A549 (cell line): ENCODE measurements at regions not wholly inside any gene's neighbourhood (a gene's known extent, or its start where the extent isn't known, plus 50 kb on each side); places are given as distances from the start of the nearest gene placed in this dataset.
A peak's percentile ranks its signal among the peaks of the same experiment; 100 is the strongest.
"Not testable (repeated sequence)": the region's sequence is repeated elsewhere in the genome, so short reads cannot be mapped to it uniquely, and the experiment has no call there.

Source experiments
- ATAC-seq, 2 experiments: fragments of 200-7000 bp in 1 of 2; fragments of >200 bp in 1 of 2; cut with Nextera tagmentation in 1 of 2; cut with Tn5 transposase in 1 of 2; 3 replicates each; pipeline versions ENCODE4 v1.8.0 to v1.9.1; 2018 to 2020; ENCODE audit warnings: mild to moderate bottlenecking in 1 of 2, moderate library complexity in 1 of 2
- CTCF ChIA-PET: fragments of 300-600 bp; sonication (Branson Sonifier 250); formaldehyde crosslinking; extraction: SDS; loops from one replicate; lab custom pipeline; 2021; ENCODE audit warnings: antibody characterized with exemption, inconsistent platforms; lab: Yijun Ruan, JAX
- POLR2A ChIA-PET: fragments of 350-600 bp; formaldehyde crosslinking; extraction: SDS; loops from one replicate; lab custom pipeline; 2021; ENCODE audit warnings: antibody characterized with exemption, inconsistent platforms; lab: Yijun Ruan, JAX
- DNase-seq, 2 experiments: peaks; one replicate each; pipeline versions ENCODE4 v3.0.0 to v3.0.0-alpha.2; 2011 to 2016; ENCODE audit warnings: low read depth in 1 of 2, low spot score in 1 of 2
- FAIRE-seq: peaks from 2 replicates; lab custom pipeline; 2011; peaks lifted over from hg19 to GRCh38; lab: Jason Lieb, UNC
- H3K27ac ChIP-seq, 2 experiments: fragments of >200 bp; sonication (Bioruptor Twin); formaldehyde crosslinking; 3 replicates each; pipeline ENCODE4 v1.5.1; 2016 to 2017
- H3K4me1 ChIP-seq: fragments of >200 bp; sonication (Bioruptor Twin); formaldehyde crosslinking; 3 replicates; pipeline ENCODE4 v1.6.1; 2016
- H3K4me2 ChIP-seq: fragments of >200 bp; sonication (Bioruptor Twin); formaldehyde crosslinking; 3 replicates; pipeline ENCODE4 v1.6.1; 2016
- H3K4me3 ChIP-seq: fragments of >200 bp; sonication (Bioruptor Twin); formaldehyde crosslinking; 3 replicates; pipeline ENCODE4 v1.5.1; 2016
- H3K9me3 ChIP-seq: fragments of >200 bp; sonication (Bioruptor Twin); formaldehyde crosslinking; 3 replicates; pipeline ENCODE4 v1.6.1; 2016
- BHLHE40 ChIP-seq: IDR thresholded peaks from 2 replicates; pipeline ENCODE4 v1.6.1; 2012; ENCODE audit warnings: low read depth, low read length, inconsistent platforms
- CBX8 ChIP-seq: fragments of 200-600 bp; sonication (generic); IDR thresholded peaks from 2 replicates; pipeline ENCODE4 v1.6.1; 2016
- CEBPB ChIP-seq, 2 experiments: fragments of >200 bp in 1 of 2; sonication (Bioruptor Twin) in 1 of 2; formaldehyde crosslinking in 1 of 2; IDR thresholded peaks; 2 replicates each; pipeline ENCODE4 v1.6.1; 2012 to 2016
- CHD4 ChIP-seq: fragments of 200-600 bp; sonication (generic); IDR thresholded peaks from 2 replicates; pipeline ENCODE4 v1.6.1; 2016; ENCODE audit warnings: antibody characterized with exemption, mild to moderate bottlenecking, borderline replicate concordance
- EP300 ChIP-seq, 2 experiments: fragments of >200 bp; sonication (Bioruptor Twin); formaldehyde crosslinking; IDR thresholded peaks; 2 replicates in 1 of 2; 3 replicates in 1 of 2; pipeline ENCODE4 v1.6.1; 2016 to 2017
- FOSL2 ChIP-seq, 2 experiments: fragments of 450-650 bp in 1 of 2; fragments of >200 bp in 1 of 2; sonication (Bioruptor Twin) in 1 of 2; formaldehyde crosslinking; IDR thresholded peaks; 2 replicates each; pipeline versions ENCODE4 v1.5.0 to v1.6.1; 2016 to 2020; ENCODE audit warnings: mild to moderate bottlenecking in 1 of 2, moderate library complexity in 1 of 2
- JUNB ChIP-seq: fragments of >200 bp; sonication (Bioruptor Twin); formaldehyde crosslinking; IDR thresholded peaks from 2 replicates; pipeline ENCODE4 v1.6.1; 2016
- MAZ ChIP-seq: fragments of 150-350 bp; IDR thresholded peaks from 2 replicates; pipeline ENCODE4 v1.6.1; 2014; ENCODE audit warnings: antibody characterized with exemption, low read depth, low read length, borderline replicate concordance
- MYC ChIP-seq: IDR thresholded peaks from 2 replicates; pipeline ENCODE4 v1.6.1; 2012; ENCODE audit warnings: mild to moderate bottlenecking, inconsistent platforms, low read length, improper control_type of control experiment, borderline replicate concordance
- NR3C1 ChIP-seq: fragments of >200 bp; sonication (Bioruptor Twin); formaldehyde crosslinking; IDR thresholded peaks from 3 replicates; pipeline ENCODE4 v1.6.1; 2017
- POLR2A ChIP-seq: IDR thresholded peaks from 2 replicates; pipeline ENCODE4 v1.6.1; 2012; ENCODE audit warnings: mild to moderate bottlenecking, low read length
- RARB ChIP-seq: fragments of 250-450 bp; sonication (Bioruptor Pico); IDR thresholded peaks from 2 replicates; pipeline ENCODE4 v1.8.0; 2021; ENCODE audit warnings: mild to moderate bottlenecking, moderate library complexity
- RNF2 ChIP-seq: fragments of 200-600 bp; sonication (generic); IDR thresholded peaks from 2 replicates; pipeline ENCODE4 v1.6.1; 2016; ENCODE audit warnings: low read depth, mild to moderate bottlenecking, antibody characterized with exemption, moderate library complexity, borderline replicate concordance
- SMC3 ChIP-seq: fragments of >200 bp; sonication (Bioruptor Twin); formaldehyde crosslinking; IDR thresholded peaks from 3 replicates; pipeline ENCODE4 v1.6.1; 2018; ENCODE audit warnings: inconsistent platforms
- TFCP2L1 ChIP-seq: fragments of 250-450 bp; sonication (Bioruptor Pico); IDR thresholded peaks from 2 replicates; pipeline ENCODE4 v1.5.0; 2021; ENCODE audit warnings: mild to moderate bottlenecking
- TP53 ChIP-seq: fragments of 250-450 bp; sonication (Bioruptor Pico); IDR thresholded peaks from 2 replicates; pipeline ENCODE4 v1.5.0; 2021; ENCODE audit warnings: mild to moderate bottlenecking, moderate library complexity
- ZC3H11A ChIP-seq: fragments of 450-650 bp; IDR thresholded peaks from 2 replicates; pipeline ENCODE4 v1.6.1; 2014; ENCODE audit warnings: antibody characterized with exemption, mild to moderate bottlenecking
- ZFP36 ChIP-seq: fragments of 450-650 bp; IDR thresholded peaks from 2 replicates; pipeline ENCODE4 v1.6.1; 2014; ENCODE audit warnings: borderline replicate concordance; ENCODE audit not compliant: partially characterized antibody
- ZNF302 ChIP-seq: fragments of 250-450 bp; sonication (Bioruptor Pico); IDR thresholded peaks from 2 replicates; pipeline ENCODE4 v1.9.0; 2021; ENCODE audit warnings: inconsistent platforms, mild to moderate bottlenecking, moderate library complexity
- ZSCAN20 ChIP-seq: fragments of 250-450 bp; sonication (Bioruptor Pico); IDR thresholded peaks from 2 replicates; pipeline ENCODE4 v1.8.0; 2022; ENCODE audit warnings: mild to moderate bottlenecking, moderate library complexity
- WGBS: methylation state at CpG from one replicate; pipeline ENCODE4 v1.1.6; 2017; ENCODE audit errors: missing lambda C conversion rate; 5-methylcytosine and 5-hydroxymethylcytosine counted together
- TF ChIP-seq, protein P1 (sequence below): IDR thresholded peaks from 2 replicates; pipeline ENCODE4 v1.6.1; 2012; ENCODE audit warnings: low read depth, borderline replicate concordance
- TF ChIP-seq, protein P2 (sequence below): fragments of 250-450 bp; sonication (Bioruptor Pico); IDR thresholded peaks from 2 replicates; pipeline ENCODE4 v1.5.0; 2020; ENCODE audit warnings: low read depth, mild to moderate bottlenecking, moderate library complexity
- TF ChIP-seq, protein P3 (sequence below): fragments of 450-650 bp; IDR thresholded peaks from 2 replicates; pipeline ENCODE4 v1.6.1; 2014; ENCODE audit warnings: antibody characterized with exemption
- TF ChIP-seq, protein P4 (sequence below): fragments of 250-450 bp; sonication (Bioruptor Pico); IDR thresholded peaks from 2 replicates; pipeline ENCODE4 v1.5.0; 2021; ENCODE audit warnings: mild to moderate bottlenecking, moderate library complexity, borderline replicate concordance

DNA sequence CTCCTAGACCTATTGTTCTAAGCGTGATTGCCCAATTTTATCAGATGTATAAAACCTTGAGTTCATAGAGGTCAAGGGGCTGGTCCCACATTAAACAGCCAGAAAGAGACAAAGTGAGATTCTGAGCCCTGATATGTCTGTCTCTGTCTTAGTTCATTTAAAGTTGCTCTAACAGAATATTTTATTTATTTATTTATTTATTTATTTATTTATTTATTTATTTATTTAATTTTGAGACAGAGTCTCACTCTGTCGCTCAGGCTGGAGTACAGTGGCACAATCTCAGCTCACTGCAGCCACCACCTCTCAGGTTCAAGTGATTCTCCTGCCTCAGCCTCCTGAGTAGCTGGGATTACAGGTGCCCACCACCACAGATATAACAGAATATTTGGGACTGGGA lies 1999.6 kb upstream of the WWC1 start:
- H3K4me1 ChIP-seq, H3K9me3 ChIP-seq, H3K27ac ChIP-seq, CTCF ChIA-PET: not testable (repeated sequence)
- peak; percentile 44; the same call in 1 of the 2 replicates for TF ChIP-seq ZC3H11A
- TF ChIP-seq, all 56 proteins: peak for 1; not testable (repeated sequence) for 55
- H3K4me3 ChIP-seq, ATAC-seq, H3K4me2 ChIP-seq, FAIRE-seq, POLR2A ChIA-PET, DNase-seq: not testable (repeated sequence)
- WGBS, result 0% methylated on average over 2 of the region's 2 CpGs

DNA sequence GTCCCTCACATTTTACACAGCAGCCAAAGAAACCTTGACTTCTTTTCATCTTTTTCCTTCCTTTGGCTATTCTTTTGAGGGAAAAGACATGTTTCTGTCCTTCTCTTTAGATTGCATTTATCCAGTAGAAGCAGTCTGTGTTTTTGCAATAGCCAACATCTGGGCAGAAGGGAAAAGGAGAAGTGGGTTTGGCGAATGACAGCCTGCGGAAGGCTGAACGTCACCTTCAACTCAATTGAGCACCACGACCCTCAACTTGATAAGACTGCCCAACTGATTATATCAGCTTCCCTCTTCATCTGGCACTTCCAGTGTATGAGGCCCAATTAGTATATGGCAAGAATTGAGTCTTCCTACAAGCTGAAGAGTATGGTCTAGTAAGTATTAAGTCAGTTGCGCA lies 1997.6 kb upstream of the WWC1 start:
- H3K4me1 ChIP-seq, result no peaks in the 10 kb centered on the region
- H3K4me2 ChIP-seq, result no peak overlapping the region
- TF ChIP-seq TFCP2L1 (CRISPR knock-in tag) (no peak), ZFP36 (no peak), FOSL2 (IDR thresholded peaks at IDR 0.05) (no peak), FOSL2 (CRISPR knock-in tag; IDR thresholded peaks at IDR 0.05) (no peak), POLR2A (no peak), EP300 (IDR thresholded peaks at IDR 0.05) (no peak), SMC3 (no peak), RNF2 (no peak), CEBPB (IDR thresholded peaks at IDR 0.05) (no peak), MYC (no peak), RARB (no peak), ZSCAN20 (no peak), JUNB (no peak)
- TF ChIP-seq, protein P1, sequence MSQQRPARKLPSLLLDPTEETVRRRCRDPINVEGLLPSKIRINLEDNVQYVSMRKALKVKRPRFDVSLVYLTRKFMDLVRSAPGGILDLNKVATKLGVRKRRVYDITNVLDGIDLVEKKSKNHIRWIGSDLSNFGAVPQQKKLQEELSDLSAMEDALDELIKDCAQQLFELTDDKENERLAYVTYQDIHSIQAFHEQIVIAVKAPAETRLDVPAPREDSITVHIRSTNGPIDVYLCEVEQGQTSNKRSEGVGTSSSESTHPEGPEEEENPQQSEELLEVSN, result no peak
- TF ChIP-seq, protein P2, sequence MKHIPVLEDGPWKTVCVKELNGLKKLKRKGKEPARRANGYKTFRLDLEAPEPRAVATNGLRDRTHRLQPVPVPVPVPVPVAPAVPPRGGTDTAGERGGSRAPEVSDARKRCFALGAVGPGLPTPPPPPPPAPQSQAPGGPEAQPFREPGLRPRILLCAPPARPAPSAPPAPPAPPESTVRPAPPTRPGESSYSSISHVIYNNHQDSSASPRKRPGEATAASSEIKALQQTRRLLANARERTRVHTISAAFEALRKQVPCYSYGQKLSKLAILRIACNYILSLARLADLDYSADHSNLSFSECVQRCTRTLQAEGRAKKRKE, result no peak
- TF ChIP-seq, protein P3, sequence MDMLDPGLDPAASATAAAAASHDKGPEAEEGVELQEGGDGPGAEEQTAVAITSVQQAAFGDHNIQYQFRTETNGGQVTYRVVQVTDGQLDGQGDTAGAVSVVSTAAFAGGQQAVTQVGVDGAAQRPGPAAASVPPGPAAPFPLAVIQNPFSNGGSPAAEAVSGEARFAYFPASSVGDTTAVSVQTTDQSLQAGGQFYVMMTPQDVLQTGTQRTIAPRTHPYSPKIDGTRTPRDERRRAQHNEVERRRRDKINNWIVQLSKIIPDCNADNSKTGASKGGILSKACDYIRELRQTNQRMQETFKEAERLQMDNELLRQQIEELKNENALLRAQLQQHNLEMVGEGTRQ, result no peak
- H3K27ac ChIP-seq, result no peak overlapping the region
- H3K9me3 ChIP-seq, result no peaks in the 10 kb centered on the region
- CTCF ChIA-PET, result no interaction called here
- ATAC-seq (no peak), FAIRE-seq (no peak), DNase-seq (no peak)
- H3K4me3 ChIP-seq, result no peak overlapping the region
- POLR2A ChIA-PET, result no interaction called here
- WGBS, result 33% methylated on average over 5 of the region's 5 CpGs

DNA sequence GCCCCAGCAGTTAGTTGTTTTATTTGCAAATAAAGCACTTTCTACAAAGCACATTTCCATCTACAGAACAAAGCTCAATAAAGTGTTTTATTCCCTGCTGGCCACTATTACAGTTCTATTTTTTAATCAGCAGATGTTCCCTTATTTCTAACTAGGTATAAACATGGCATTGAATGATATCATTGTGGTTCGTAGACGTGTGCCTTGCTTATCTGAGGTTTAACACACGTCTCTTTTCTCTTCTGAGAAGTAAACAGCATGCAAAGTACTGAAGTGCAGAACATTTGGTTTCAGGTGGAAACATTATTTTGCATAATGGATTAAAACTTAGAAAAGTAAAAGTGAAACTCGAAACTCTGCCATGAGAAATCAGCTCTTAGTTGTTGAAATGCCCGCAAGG lies 1989.3 kb upstream of the WWC1 start:
- ChIA-PET CTCF (no interaction called here), POLR2A (no interaction called here)
- no peak overlapping the region for H3K4me3 ChIP-seq
- FAIRE-seq (no peak), ATAC-seq (no peak), DNase-seq (no peak)
- TF ChIP-seq TFCP2L1 (CRISPR knock-in tag), result no peak
- no peak for TF ChIP-seq TP53 (CRISPR knock-in tag)
- no peak for TF ChIP-seq BHLHE40
- no peak for TF ChIP-seq ZNF302 (CRISPR knock-in tag)
- TF ChIP-seq CHD4, result no peak
- no peak for TF ChIP-seq NR3C1
- no peak for TF ChIP-seq MAZ
- TF ChIP-seq CEBPB (IDR thresholded peaks at IDR 0.05), result no peak
- TF ChIP-seq, protein P1, result no peak
- TF ChIP-seq CBX8, result no peak
- TF ChIP-seq, protein P4, sequence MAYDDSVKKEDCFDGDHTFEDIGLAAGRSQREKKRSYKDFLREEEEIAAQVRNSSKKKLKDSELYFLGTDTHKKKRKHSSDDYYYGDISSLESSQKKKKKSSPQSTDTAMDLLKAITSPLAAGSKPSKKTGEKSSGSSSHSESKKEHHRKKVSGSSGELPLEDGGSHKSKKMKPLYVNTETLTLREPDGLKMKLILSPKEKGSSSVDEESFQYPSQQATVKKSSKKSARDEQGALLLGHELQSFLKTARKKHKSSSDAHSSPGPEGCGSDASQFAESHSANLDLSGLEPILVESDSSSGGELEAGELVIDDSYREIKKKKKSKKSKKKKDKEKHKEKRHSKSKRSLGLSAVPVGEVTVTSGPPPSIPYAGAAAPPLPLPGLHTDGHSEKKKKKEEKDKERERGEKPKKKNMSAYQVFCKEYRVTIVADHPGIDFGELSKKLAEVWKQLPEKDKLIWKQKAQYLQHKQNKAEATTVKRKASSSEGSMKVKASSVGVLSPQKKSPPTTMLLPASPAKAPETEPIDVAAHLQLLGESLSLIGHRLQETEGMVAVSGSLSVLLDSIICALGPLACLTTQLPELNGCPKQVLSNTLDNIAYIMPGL (CRISPR knock-in tag), result no peak
- TF ChIP-seq, protein P2, result no peak
- H3K9me3 ChIP-seq, result no peaks in the 10 kb centered on the region
- 7% methylated on average over 5 of the region's 5 CpGs for WGBS
- no peak overlapping the region for H3K4me2 ChIP-seq
- H3K27ac ChIP-seq, result no peak overlapping the region
- no peaks in the 10 kb centered on the region for H3K4me1 ChIP-seq
